ENCODE measurements at regions not wholly inside any gene's neighbourhood (a gene's known extent, or its start where the extent isn't known, plus 50 kb on each side); places are given as distances from the start of the nearest gene placed in this dataset.

DNA sequence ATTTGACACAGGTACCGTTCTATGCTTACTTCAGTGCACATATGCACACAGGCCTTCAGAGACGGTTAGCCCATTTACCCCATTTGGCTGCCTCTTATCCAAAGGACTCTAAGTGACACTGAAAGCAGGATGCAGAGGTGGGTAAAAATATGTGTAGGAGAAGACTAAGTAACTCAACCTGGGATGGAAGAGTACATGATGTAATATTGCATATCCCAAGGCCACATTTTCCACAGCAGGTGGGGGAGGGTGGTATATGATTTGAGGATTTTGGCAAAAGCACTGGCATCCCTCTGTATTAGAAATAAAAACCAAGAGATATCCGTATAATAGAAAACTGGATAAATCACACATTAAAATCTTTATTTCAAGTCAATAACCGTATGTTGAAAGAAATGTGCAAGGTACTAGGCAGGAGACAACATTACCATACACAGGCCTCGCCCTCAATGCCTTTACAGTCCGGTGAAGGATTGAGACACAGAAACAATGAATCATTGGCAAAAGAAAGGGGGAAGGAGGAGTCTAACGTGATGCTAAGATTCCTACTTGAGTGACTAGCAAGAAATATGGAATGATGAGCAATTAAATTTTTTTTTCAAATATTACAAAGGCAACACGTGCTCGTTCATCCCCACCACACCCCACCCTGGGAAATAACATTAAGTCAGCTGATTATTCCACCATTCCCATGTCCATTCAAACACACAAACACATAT, 161.0 kb upstream of the RASGEF1B start:
- Histone ChIP-seq H3K27ac (ENCODE audit: low read depth, low read length) (no peak overlapping the region), H3K9ac (ENCODE audit: low read depth, low read length) (no peak overlapping the region), H3K36me3 (ENCODE audit: insufficient read depth, low read length) (no peaks in the 10 kb centered on the region), H3K9me3 (ENCODE audit: insufficient read depth, low read depth, low read length) (no peaks in the 10 kb centered on the region), H3K27me3 (ENCODE audit: insufficient read depth, low read length) (no peaks in the 10 kb centered on the region), H3K4me1 (ENCODE audit: insufficient read depth, low read length) (peaks cover 12% of the 10 kb centered on the region), H3K4me3 (ENCODE audit: low read length) (no peak overlapping the region)
- 72% methylated on average over 8 of the region's 9 CpGs for WGBS

DNA sequence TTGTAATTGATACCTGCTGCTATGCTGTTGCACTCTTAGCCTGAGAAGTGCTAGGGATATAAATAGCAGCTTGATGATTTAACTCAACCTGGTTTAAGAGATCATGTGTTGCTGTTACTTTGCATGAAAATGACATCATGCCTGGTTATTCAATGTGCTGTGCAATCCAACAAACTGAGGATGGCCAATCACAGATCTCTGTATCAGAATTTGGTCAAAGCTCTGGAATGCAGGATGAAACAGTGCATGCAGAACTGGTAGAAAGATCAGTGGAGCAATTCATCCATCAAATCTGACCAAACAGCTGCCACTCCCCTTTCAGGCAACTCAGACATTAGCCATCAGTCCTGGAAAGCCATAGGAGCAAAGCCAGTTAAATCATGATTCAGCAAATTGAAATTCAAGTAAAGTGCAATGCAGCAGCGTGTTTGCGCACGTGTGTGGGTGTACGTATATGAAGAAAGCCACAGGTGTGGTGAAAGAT, 160.3 kb upstream of the RASGEF1B start:
- Histone ChIP-seq H3K9ac (ENCODE audit: low read depth, low read length) (no peak overlapping the region), H3K27me3 (ENCODE audit: insufficient read depth, low read length) (no peaks in the 10 kb centered on the region), H3K4me3 (ENCODE audit: low read length) (no peak overlapping the region), H3K4me1 (ENCODE audit: insufficient read depth, low read length) (peaks cover 17% of the 10 kb centered on the region), H3K9me3 (ENCODE audit: insufficient read depth, low read depth, low read length) (no peaks in the 10 kb centered on the region), H3K36me3 (ENCODE audit: insufficient read depth, low read length) (no peaks in the 10 kb centered on the region), H3K27ac (ENCODE audit: low read depth, low read length) (no peak overlapping the region)
- WGBS: 91% methylated on average over 4 of the region's 4 CpGs

DNA sequence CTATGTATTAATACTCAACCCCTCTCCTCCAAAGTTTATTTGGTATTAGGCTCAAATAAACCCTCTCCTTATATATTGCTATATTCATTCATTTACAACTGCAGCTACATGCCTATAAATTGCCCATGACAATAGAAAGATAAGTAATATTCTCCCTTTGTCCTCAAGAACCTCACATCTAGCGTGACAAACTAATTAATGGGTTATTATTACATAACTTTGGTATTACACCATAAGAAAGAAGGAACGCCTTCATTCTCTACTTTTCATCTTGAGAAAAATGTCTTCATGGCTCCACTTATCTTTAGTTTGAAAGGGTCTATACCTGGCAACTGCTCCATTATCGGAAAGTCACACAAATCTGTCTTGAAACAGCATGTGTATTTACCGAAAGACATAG, 157.7 kb upstream of the RASGEF1B start:
- Histone ChIP-seq H3K27me3 (ENCODE audit: insufficient read depth, low read length) (no peaks in the 10 kb centered on the region), H3K4me3 (ENCODE audit: low read length) (no peak overlapping the region), H3K9ac (ENCODE audit: low read depth, low read length) (no peak overlapping the region), H3K27ac (ENCODE audit: low read depth, low read length) (no peak overlapping the region), H3K36me3 (ENCODE audit: insufficient read depth, low read length) (no peaks in the 10 kb centered on the region), H3K4me1 (ENCODE audit: insufficient read depth, low read length) (peaks cover 17% of the 10 kb centered on the region), H3K9me3 (ENCODE audit: insufficient read depth, low read depth, low read length) (no peaks in the 10 kb centered on the region)
- WGBS: 88% methylated on average over 3 of the region's 4 CpGs

DNA sequence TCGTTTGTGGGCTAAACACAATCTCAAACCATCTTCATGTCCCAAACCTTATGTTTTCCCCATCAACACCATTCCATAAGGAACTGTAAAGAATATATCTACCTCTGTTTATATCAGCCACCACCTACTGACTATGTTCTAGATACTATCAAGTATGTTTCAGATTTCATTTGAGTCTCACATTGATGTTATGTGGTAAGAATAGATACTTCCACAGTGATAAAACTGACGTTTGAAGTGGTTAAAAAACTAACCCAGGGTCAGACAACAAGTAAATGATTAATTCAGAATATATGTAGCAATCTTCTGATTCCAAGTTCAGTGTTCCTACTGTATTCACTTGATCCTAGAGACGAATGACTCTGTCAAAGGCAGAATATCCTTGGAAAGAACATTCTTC, 156.8 kb upstream of the RASGEF1B start:
- 85% methylated on average over 3 of the region's 3 CpGs for WGBS

DNA sequence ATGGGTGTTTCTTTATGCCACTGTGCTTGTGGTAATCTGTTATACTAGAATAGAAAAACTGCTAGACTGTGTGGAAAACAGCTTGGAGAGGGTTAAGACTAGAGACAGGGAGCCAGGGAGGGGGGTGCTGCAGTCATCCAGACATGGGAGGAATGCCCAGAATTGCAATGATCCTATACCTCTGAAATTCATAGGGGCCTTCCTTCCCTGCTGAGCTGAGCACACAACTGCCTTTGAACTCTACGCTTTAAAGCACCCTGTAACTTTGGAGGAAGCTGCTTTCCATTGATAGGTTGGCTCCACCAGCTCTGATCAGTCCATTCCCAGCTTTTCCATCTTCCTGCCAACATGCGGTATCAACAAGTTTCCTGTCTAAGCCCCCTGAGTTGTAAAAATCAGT, 155.9 kb upstream of the RASGEF1B start:
- H3K4me3 ChIP-seq (ENCODE audit: low read length): no peak overlapping the region
- no peaks in the 10 kb centered on the region for H3K27me3 ChIP-seq (ENCODE audit: insufficient read depth, low read length)
- H3K27ac ChIP-seq (ENCODE audit: low read depth, low read length): no peak overlapping the region
- H3K4me1 ChIP-seq (ENCODE audit: insufficient read depth, low read length): peaks cover 17% of the 10 kb centered on the region
- no peaks in the 10 kb centered on the region for H3K9me3 ChIP-seq (ENCODE audit: insufficient read depth, low read depth, low read length)
- H3K9ac ChIP-seq (ENCODE audit: low read depth, low read length): no peak overlapping the region
- H3K36me3 ChIP-seq (ENCODE audit: insufficient read depth, low read length): no peaks in the 10 kb centered on the region
- 48% methylated on average over 2 of the region's 2 CpGs for WGBS

More for the DNA sequence above, 156.8 kb upstream of the RASGEF1B start:
- no peaks in the 10 kb centered on the region for H3K36me3 ChIP-seq (ENCODE audit: insufficient read depth, low read length)
- peaks cover 17% of the 10 kb centered on the region for H3K4me1 ChIP-seq (ENCODE audit: insufficient read depth, low read length)
- H3K4me3 ChIP-seq (ENCODE audit: low read length): no peak overlapping the region
- no peak overlapping the region for H3K27ac ChIP-seq (ENCODE audit: low read depth, low read length)
- no peak overlapping the region for H3K9ac ChIP-seq (ENCODE audit: low read depth, low read length)
- H3K27me3 ChIP-seq (ENCODE audit: insufficient read depth, low read length): no peaks in the 10 kb centered on the region
- H3K9me3 ChIP-seq (ENCODE audit: insufficient read depth, low read depth, low read length): no peaks in the 10 kb centered on the region

DNA sequence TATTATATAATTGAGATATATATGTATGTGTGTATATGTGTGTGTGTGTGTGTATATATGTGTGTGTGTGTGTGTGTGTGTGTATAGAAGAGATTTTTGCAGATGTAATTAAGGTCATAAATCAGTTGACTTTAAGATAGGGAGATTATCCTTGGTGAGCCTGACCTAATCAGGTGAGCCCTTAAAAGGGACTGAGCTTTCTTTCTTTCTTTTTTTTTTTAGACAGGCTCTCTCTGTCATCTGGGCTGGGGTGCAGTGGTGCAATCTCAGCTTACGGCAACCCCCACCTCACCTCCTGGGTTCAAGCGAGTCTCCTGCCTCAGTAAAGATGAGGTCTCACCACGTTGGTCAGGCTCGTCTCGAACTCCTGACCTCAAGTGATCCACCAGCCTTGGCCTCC, 155.1 kb upstream of the RASGEF1B start:
- H3K27me3 ChIP-seq (ENCODE audit: insufficient read depth, low read length): no peaks in the 10 kb centered on the region
- no peaks in the 10 kb centered on the region for H3K9me3 ChIP-seq (ENCODE audit: insufficient read depth, low read depth, low read length)
- H3K36me3 ChIP-seq (ENCODE audit: insufficient read depth, low read length): no peaks in the 10 kb centered on the region
- peaks cover 12% of the 10 kb centered on the region for H3K4me1 ChIP-seq (ENCODE audit: insufficient read depth, low read length)
- no peak overlapping the region for H3K27ac ChIP-seq (ENCODE audit: low read depth, low read length)
- 77% methylated on average over 5 of the region's 5 CpGs for WGBS
- no peak overlapping the region for H3K4me3 ChIP-seq (ENCODE audit: low read length)
- no peak overlapping the region for H3K9ac ChIP-seq (ENCODE audit: low read depth, low read length)

DNA sequence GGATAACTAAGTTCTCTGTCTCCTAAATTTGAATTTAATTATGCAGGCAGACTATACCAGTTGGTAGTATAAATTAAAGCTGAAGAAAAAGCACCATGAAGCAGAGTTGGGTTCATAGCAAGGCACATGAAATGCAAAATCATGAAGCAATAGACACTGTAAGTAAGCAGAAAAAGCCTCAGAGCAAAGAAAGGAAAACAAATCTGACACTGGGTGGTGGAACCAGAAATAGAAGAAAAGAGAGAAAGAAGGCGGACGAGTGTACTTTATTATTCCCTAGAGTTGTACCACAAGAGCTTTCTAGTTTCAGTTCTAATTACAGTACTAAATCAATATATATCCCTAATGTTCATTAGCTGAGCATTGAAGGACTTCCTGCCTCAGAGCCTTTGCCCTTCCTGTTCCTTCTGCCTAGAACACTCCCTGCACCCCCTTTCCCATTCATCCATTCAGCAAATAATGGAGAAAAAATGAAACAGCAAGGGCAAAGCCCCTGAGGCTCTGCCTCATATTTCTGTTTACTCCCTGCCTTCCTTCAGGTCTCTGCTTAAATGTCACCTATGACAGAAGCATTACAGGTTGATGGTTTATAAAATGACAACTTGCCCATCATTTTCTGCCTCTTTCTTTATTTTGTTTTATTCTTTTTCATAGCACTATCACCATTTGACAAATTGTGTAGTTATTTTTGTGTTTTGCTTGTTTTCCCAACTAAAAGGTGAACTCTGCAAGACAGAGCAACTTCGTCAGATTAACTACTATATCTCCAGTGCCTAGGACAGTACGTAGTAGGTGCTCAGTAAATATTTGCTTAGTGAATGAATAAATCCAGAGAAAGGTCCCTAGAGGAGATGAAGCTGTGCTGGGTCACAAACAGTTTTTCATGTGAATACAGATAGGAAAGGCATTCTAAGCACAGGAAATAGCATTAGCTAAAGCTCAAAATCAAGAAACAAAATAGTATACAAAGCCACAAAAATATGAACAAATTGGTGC, 154.0 kb upstream of the RASGEF1B start:
- Histone ChIP-seq H3K36me3 (ENCODE audit: insufficient read depth, low read length) (no peaks in the 10 kb centered on the region), H3K9ac (ENCODE audit: low read depth, low read length) (no peak overlapping the region), H3K27me3 (ENCODE audit: insufficient read depth, low read length) (no peaks in the 10 kb centered on the region), H3K4me1 (ENCODE audit: insufficient read depth, low read length) (peaks cover 11% of the 10 kb centered on the region), H3K9me3 (ENCODE audit: insufficient read depth, low read depth, low read length) (no peaks in the 10 kb centered on the region), H3K27ac (ENCODE audit: low read depth, low read length) (no peak overlapping the region), H3K4me3 (ENCODE audit: low read length) (no peak overlapping the region)
- 92% methylated on average over 4 of the region's 4 CpGs for WGBS

DNA sequence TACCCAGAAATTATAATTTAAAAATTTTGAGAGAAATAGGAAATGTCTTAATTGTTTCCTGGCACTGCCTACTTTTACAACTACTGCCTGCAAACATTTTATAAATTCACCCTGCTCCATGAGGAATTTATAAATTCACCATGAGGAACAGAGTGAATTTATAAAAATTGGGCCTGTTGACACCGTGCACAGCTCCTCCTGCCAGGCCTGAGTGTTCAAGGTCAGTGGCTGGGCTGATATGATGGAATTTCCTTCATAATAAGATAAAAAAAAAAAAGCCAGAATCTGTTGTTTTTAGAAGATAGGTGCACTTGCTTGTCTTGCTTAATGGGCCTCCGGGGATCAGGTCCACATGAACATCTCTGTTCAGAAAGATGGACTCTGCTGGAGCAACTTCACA, 151.7 kb upstream of the RASGEF1B start:
- 51% methylated on average over 2 of the region's 2 CpGs for whole genome bisulfite sequencing
- H3K4me1 ChIP-seq (ENCODE audit: insufficient read depth, low read length): peaks cover 11% of the 10 kb centered on the region
- H3K9me3 ChIP-seq (ENCODE audit: insufficient read depth, low read depth, low read length): no peaks in the 10 kb centered on the region
- no peak overlapping the region for H3K27ac ChIP-seq (ENCODE audit: low read depth, low read length)
- H3K4me3 ChIP-seq (ENCODE audit: low read length): no peak overlapping the region
- H3K36me3 ChIP-seq (ENCODE audit: insufficient read depth, low read length): no peaks in the 10 kb centered on the region
- no peaks in the 10 kb centered on the region for H3K27me3 ChIP-seq (ENCODE audit: insufficient read depth, low read length)
- no peak overlapping the region for H3K9ac ChIP-seq (ENCODE audit: low read depth, low read length)

DNA sequence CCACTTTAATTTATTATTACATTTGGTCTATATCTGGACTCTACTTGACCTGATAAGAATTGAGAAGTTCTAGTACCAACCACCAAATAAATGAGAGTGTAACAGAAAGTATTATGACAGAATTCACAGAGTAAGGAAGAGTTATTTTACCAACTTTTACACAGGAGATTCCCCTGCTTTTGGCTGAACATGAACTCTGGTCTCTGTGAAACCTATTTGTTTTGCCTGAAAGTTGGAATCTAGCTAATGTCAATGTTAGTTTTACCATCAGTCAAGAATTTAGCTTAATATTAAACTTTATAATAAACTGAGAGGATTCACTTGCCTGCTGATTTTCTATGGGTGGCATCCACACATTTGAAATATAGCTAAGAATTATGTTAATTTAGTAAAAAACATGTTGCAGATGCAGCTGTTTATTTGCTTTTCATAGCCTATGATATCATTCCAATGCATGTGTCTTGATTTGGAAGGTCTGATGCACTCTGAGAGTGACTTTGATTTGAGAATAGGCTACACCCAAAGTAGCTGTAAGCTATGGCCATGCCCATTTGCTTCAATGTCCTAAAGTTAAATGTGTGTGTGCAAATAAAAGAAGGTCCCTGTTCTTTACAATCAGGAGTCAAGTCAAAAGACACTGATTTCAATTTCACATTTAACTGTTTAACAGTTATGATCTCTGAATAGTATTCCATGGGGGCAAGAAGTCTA, 150.9 kb upstream of the RASGEF1B start:
- H3K4me3 ChIP-seq (ENCODE audit: low read length): no peak overlapping the region
- H3K4me1 ChIP-seq (ENCODE audit: insufficient read depth, low read length): peaks cover 3% of the 10 kb centered on the region
- H3K36me3 ChIP-seq (ENCODE audit: insufficient read depth, low read length): no peaks in the 10 kb centered on the region
- no peak overlapping the region for H3K9ac ChIP-seq (ENCODE audit: low read depth, low read length)
- H3K27ac ChIP-seq (ENCODE audit: low read depth, low read length): no peak overlapping the region
- H3K9me3 ChIP-seq (ENCODE audit: insufficient read depth, low read depth, low read length): no peaks in the 10 kb centered on the region
- H3K27me3 ChIP-seq (ENCODE audit: insufficient read depth, low read length): no peaks in the 10 kb centered on the region

DNA sequence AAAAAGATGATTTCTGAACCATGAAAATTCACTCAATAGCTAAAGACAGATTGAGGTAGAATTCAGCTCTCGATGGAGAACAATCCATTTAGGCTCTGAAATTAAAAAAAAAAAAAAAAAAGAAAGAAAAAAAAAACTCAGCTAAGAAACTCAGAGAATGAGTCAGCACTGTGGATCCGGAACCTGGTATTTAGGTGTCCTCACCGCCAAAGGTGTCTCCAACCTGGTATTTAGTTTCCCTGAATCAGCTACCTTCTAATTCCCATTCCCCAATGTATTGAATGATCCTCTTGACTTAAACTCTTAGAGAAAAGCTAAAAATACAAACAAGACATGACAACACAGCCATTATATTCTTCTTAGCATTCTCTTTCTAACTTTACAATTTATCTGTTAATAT, 150.3 kb upstream of the RASGEF1B start:
- no peaks in the 10 kb centered on the region for H3K36me3 ChIP-seq (ENCODE audit: insufficient read depth, low read length)

DNA sequence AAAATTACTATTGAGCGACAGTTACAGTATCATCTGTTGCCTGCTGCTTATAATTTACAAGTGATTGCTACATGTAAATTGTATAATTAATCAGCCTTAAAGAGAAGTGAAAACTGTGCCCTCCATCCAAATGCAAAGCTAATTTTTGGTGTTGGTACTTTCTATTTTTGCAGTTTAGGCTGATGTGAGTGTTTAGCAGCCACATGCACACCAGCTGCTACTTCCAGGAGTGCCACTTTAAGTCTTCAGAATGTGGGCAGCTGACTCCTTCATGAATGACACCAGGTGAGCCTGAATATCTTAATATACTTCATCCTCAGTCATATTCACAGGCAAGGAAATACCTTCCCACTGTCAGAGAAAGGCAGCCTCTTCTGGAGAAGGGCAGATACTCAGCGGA, 149.8 kb upstream of the RASGEF1B start:
- 88% methylated on average over 1 of the region's 2 CpGs for WGBS
- H3K4me1 ChIP-seq (ENCODE audit: insufficient read depth, low read length): no peaks in the 10 kb centered on the region

More for the DNA sequence above, 150.3 kb upstream of the RASGEF1B start:
- no peak overlapping the region for H3K4me3 ChIP-seq (ENCODE audit: low read length)
- H3K9me3 ChIP-seq (ENCODE audit: insufficient read depth, low read depth, low read length): no peaks in the 10 kb centered on the region
- no peaks in the 10 kb centered on the region for H3K27me3 ChIP-seq (ENCODE audit: insufficient read depth, low read length)
- 63% methylated on average over 2 of the region's 3 CpGs for WGBS
- no peaks in the 10 kb centered on the region for H3K4me1 ChIP-seq (ENCODE audit: insufficient read depth, low read length)
- no peak overlapping the region for H3K9ac ChIP-seq (ENCODE audit: low read depth, low read length)
- H3K27ac ChIP-seq (ENCODE audit: low read depth, low read length): no peak overlapping the region

More for the DNA sequence above, 149.8 kb upstream of the RASGEF1B start:
- no peaks in the 10 kb centered on the region for H3K9me3 ChIP-seq (ENCODE audit: insufficient read depth, low read depth, low read length)
- H3K36me3 ChIP-seq (ENCODE audit: insufficient read depth, low read length): no peaks in the 10 kb centered on the region
- H3K27ac ChIP-seq (ENCODE audit: low read depth, low read length): no peak overlapping the region
- no peaks in the 10 kb centered on the region for H3K27me3 ChIP-seq (ENCODE audit: insufficient read depth, low read length)
- H3K4me3 ChIP-seq (ENCODE audit: low read length): no peak overlapping the region
- no peak overlapping the region for H3K9ac ChIP-seq (ENCODE audit: low read depth, low read length)

Measured in HUES64 (cell line).